GM23338 (cell line): ENCODE measurements at regions not wholly inside any gene's neighbourhood (a gene's known extent, or its start where the extent isn't known, plus 50 kb on each side); places are given as distances from the start of the nearest gene placed in this dataset.

Experiments used
- ATAC-seq: fragments of 200-7000 bp; cut with Tn5 transposase; 3 replicates; pipeline ENCODE4 v1.9.1; 2020
- DNase-seq: peaks from one replicate; pipeline ENCODE4 v3.0.0-alpha.2; 2015; ENCODE audit warnings: low spot score
- H2AFZ ChIP-seq: fragments of 200-600 bp; sonication (generic); 2 replicates; pipeline ENCODE4 v1.8.0; 2016; ENCODE audit warnings: antibody characterized with exemption, mild to moderate bottlenecking, moderate library complexity
- H3F3A ChIP-seq: fragments of 200-600 bp; sonication (generic); replicated peaks from 2 replicates; pipeline ENCODE4 v1.8.0; 2017; ENCODE audit warnings: antibody characterized with exemption, mixed run types, low read depth
- H3K27ac ChIP-seq: fragments of 200-600 bp; sonication (generic); 2 replicates; pipeline ENCODE4 v1.6.1; 2016; ENCODE audit warnings: low read depth
- H3K27me3 ChIP-seq: fragments of 200-600 bp; sonication (generic); 2 replicates; pipeline ENCODE4 v1.8.0; 2016; ENCODE audit warnings: mild to moderate bottlenecking, mixed run types, moderate library complexity; ENCODE audit not compliant: insufficient read depth
- H3K36me3 ChIP-seq: fragments of 200-600 bp; sonication (generic); 2 replicates; pipeline ENCODE4 v1.8.0; 2016; ENCODE audit warnings: mild to moderate bottlenecking; ENCODE audit not compliant: insufficient read depth
- H3K4me1 ChIP-seq: fragments of 200-600 bp; sonication (generic); 2 replicates; pipeline ENCODE4 v1.8.0; 2016; ENCODE audit warnings: mild to moderate bottlenecking, moderate library complexity; ENCODE audit not compliant: insufficient read depth
- H3K4me2 ChIP-seq: fragments of 200-600 bp; sonication (generic); 2 replicates; pipeline ENCODE4 v1.7.1; 2017; ENCODE audit warnings: mixed run types
- H3K4me3 ChIP-seq: fragments of 200-600 bp; sonication (generic); 2 replicates; pipeline ENCODE4 v1.6.1; 2016; ENCODE audit warnings: mixed run types
- H3K79me2 ChIP-seq: fragments of 200-600 bp; sonication (generic); replicated peaks from 2 replicates; pipeline ENCODE4 v1.8.0; 2017; ENCODE audit warnings: mild to moderate bottlenecking; ENCODE audit not compliant: insufficient read depth
- H3K9me2 ChIP-seq: fragments of 200-600 bp; sonication (generic); 2 replicates; pipeline ENCODE4 v1.8.0; 2017; ENCODE audit not compliant: insufficient read depth
- H4K20me1 ChIP-seq: fragments of 200-600 bp; sonication (generic); replicated peaks from 2 replicates; pipeline ENCODE4 v1.8.0; 2017; ENCODE audit warnings: mild to moderate bottlenecking; ENCODE audit not compliant: insufficient read depth
- H3K27ac Mint-ChIP-seq: 2 replicates; pipeline ENCODE4 v1.8.0; 2020; ENCODE audit warnings: inconsistent platforms, mild to moderate bottlenecking, moderate library complexity, mixed read lengths
- H3K27me3 Mint-ChIP-seq: 3 replicates; pipeline ENCODE4 v1.8.0; 2022; ENCODE audit warnings: low read depth, mild to moderate bottlenecking, moderate library complexity, mixed read lengths, inconsistent platforms; ENCODE audit not compliant: insufficient read depth, poor library complexity
- H3K36me3 Mint-ChIP-seq: 3 replicates; pipeline ENCODE4 v1.8.0; 2021; ENCODE audit warnings: low read depth, mild to moderate bottlenecking, inconsistent platforms, moderate library complexity, mixed read lengths
- H3K4me1 Mint-ChIP-seq: 3 replicates; pipeline ENCODE4 v1.8.0; 2020; ENCODE audit warnings: mild to moderate bottlenecking, inconsistent platforms, mixed read lengths
- H3K4me3 Mint-ChIP-seq: 3 replicates; pipeline ENCODE4 v1.8.0; 2021; ENCODE audit warnings: moderate library complexity, mild to moderate bottlenecking, inconsistent platforms, mixed read lengths
- H3K9me3 Mint-ChIP-seq: 3 replicates; pipeline ENCODE4 v1.8.0; 2020; ENCODE audit warnings: moderate library complexity, mild to moderate bottlenecking, inconsistent platforms, mixed read lengths
- CREB1 ChIP-seq: fragments of 250-450 bp; sonication (Bioruptor Pico); IDR thresholded peaks from 2 replicates; pipeline ENCODE4 v1.5.0; 2020; ENCODE audit warnings: low read depth, mild to moderate bottlenecking, moderate library complexity
- CTCF ChIP-seq, 2 experiments: fragments of 200-600 bp in 1 of 2; sonication (generic) in 1 of 2; conservative IDR thresholded peaks; 2 replicates each; pipeline versions ENCODE4 v1.5.1 to v1.6.1; 2016 to 2017; ENCODE audit warnings: antibody characterized with exemption in 2 of 2, low read depth in 2 of 2, mild to moderate bottlenecking in 2 of 2, moderate library complexity in 1 of 2
- ETS1 ChIP-seq: IDR thresholded peaks from 2 replicates; pipeline ENCODE4 v1.6.1; 2016; ENCODE audit warnings: antibody characterized with exemption
- EZH2 ChIP-seq: fragments of 200-600 bp; sonication (generic); IDR thresholded peaks from one replicate; pipeline ENCODE4 v1.8.0; 2017; ENCODE audit warnings: antibody characterized with exemption, mild to moderate bottlenecking, low read depth; ENCODE audit not compliant: unreplicated experiment
- EZH2phosphoT487 ChIP-seq: fragments of 200-600 bp; sonication (generic); IDR thresholded peaks from one replicate; pipeline ENCODE4 v1.8.1; 2018; ENCODE audit warnings: antibody characterized with exemption; ENCODE audit not compliant: unreplicated experiment
- JUNB ChIP-seq: IDR thresholded peaks from one replicate; pipeline ENCODE4 v1.6.1; 2016; ENCODE audit warnings: antibody characterized with exemption; ENCODE audit not compliant: unreplicated experiment
- NANOG ChIP-seq: IDR thresholded peaks from 2 replicates; pipeline ENCODE4 v1.6.1; 2016; ENCODE audit warnings: antibody characterized with exemption, borderline replicate concordance
- STAT1 ChIP-seq: IDR thresholded peaks from one replicate; pipeline ENCODE4 v1.6.1; 2016; ENCODE audit warnings: antibody characterized with exemption; ENCODE audit not compliant: unreplicated experiment
- ZNF114 ChIP-seq: fragments of 250-450 bp; sonication (Bioruptor Pico); IDR thresholded peaks from 2 replicates; pipeline ENCODE4 v1.5.0; 2020; ENCODE audit warnings: mild to moderate bottlenecking, moderate library complexity
- ZNF331 ChIP-seq: fragments of 250-450 bp; sonication (Bioruptor Pico); IDR thresholded peaks from 2 replicates; pipeline ENCODE4 v1.5.0; 2020; ENCODE audit warnings: low read depth, mild to moderate bottlenecking, moderate library complexity
- ZNF462 ChIP-seq: fragments of 250-450 bp; sonication (Bioruptor Pico); IDR thresholded peaks from 2 replicates; pipeline ENCODE4 v1.5.0; 2020; ENCODE audit warnings: mild to moderate bottlenecking, moderate library complexity

GRCh38 chr7:35499226-35499625 is 195.7 kb downstream of the HERPUD2 start:
- H2AFZ ChIP-seq = no peak overlapping the region
- H3K4me1 ChIP-seq = no peaks in the 10 kb centered on the region
- TF ChIP-seq CTCF (conservative IDR thresholded peaks at IDR 0.05; ENCODE audit: low read depth in 2 of 2) (no peak), STAT1 (no peak), ETS1 (no peak), JUNB (no peak), ZNF114 (CRISPR knock-in tag) (no peak), EZH2 (no peak), EZH2phosphoT487 (no peak), ZNF331 (CRISPR knock-in tag) (no peak), ZNF462 (CRISPR knock-in tag) (no peak), CREB1 (no peak), NANOG (no peak)
- H3K36me3 Mint-ChIP-seq = no peaks in the 10 kb centered on the region
- no peaks in the 10 kb centered on the region for H3K79me2 ChIP-seq
- H3K27me3 Mint-ChIP-seq = peaks cover 7% of the 10 kb centered on the region
- no peaks in the 10 kb centered on the region for H4K20me1 ChIP-seq
- no peaks in the 10 kb centered on the region for H3K36me3 ChIP-seq
- H3K4me3 Mint-ChIP-seq = no peak overlapping the region
- H3K4me1 Mint-ChIP-seq = peaks cover 10% of the 10 kb centered on the region; the same call in 2 of the 3 replicates
- no peak overlapping the region for H3K27ac Mint-ChIP-seq
- no peaks in the 10 kb centered on the region for H3K27me3 ChIP-seq
- H3K4me2 ChIP-seq = no peak overlapping the region
- H3K9me2 ChIP-seq = peaks cover 5% of the 10 kb centered on the region; the same call in 1 of the 2 replicates
- DNase-seq (no peak), ATAC-seq (no peak)
- no peak overlapping the region for H3K27ac ChIP-seq
- no peak overlapping the region for H3K4me3 ChIP-seq
- no peaks in the 10 kb centered on the region for H3K9me3 Mint-ChIP-seq
- no peaks in the 10 kb centered on the region for H3F3A ChIP-seq
